Stimulated activated CD8-positive, alpha-beta memory T cell treated with anti-CD3 and anti-CD28 coated beads, Interleukin-15, amount 100 ng/mL, for 48 hours (primary cell): ENCODE measurements at regions not wholly inside any gene's neighbourhood (a gene's known extent, or its start where the extent isn't known, plus 50 kb on each side); places are given as distances from the start of the nearest gene placed in this dataset.

Source experiments
- DNase-seq, 2 donors: peaks; one replicate each; pipeline ENCODE4 v3.0.0-alpha.2; 2020; ENCODE audit warnings: low read depth in 2 of 2

DNA sequence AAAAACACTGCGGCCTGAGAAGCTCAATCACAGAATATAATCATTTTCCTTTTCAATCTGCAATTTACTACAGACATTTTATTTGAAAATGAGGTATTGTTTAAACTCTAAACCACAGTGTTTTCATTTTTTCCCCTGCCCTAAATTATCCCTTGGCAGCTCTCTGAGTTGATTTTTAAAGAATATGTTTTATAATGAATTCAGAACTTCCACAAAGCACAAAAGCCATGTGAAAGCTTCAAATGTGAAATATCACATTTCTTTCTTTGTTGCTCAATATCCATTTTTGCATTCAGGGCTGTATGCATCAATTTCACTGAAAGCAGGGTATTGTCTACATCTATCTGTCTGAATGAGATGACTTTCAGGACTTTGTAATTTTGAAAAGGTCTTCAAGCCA, 813.6 kb upstream of the ALCAM start:
- no peak for DNase-seq

DNA sequence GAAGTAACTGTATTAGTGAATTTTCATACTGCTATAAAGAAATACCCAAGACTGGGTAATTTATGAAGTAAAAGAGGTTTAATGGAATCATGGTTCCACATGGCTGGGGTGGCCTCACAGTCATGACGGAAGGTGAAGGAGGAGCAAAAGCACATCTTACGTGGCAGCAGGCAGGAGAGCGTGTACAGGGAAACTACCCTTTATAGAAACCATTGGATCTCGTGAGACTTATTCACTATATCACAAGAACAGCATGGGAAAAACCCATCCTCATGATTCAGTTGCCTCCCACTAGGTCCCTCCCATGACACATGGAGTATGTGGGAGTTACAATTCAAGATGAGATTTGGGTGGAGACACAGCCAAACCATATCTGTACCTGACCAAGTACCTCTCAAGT, 812.3 kb upstream of the ALCAM start:
- no peak for DNase-seq

DNA sequence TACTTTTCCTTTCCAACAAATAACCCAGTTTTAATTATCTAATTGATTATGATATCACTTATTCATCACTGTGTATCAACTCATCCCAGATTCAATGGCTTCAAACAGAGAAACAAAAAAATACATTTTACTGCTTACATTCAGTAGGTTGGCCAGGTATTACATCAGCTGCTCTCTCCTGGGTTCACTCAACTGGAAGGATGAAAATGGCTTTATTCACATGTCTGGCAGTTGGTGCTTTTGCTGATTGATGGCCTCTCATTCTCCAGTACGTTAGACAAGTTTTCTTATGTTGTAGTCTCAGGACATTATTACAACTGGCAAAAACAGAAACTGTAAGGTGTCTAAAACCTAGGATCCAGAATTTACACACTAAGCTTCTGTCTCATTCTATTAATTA, 811.0 kb upstream of the ALCAM start:
- no peak for DNase-seq

DNA sequence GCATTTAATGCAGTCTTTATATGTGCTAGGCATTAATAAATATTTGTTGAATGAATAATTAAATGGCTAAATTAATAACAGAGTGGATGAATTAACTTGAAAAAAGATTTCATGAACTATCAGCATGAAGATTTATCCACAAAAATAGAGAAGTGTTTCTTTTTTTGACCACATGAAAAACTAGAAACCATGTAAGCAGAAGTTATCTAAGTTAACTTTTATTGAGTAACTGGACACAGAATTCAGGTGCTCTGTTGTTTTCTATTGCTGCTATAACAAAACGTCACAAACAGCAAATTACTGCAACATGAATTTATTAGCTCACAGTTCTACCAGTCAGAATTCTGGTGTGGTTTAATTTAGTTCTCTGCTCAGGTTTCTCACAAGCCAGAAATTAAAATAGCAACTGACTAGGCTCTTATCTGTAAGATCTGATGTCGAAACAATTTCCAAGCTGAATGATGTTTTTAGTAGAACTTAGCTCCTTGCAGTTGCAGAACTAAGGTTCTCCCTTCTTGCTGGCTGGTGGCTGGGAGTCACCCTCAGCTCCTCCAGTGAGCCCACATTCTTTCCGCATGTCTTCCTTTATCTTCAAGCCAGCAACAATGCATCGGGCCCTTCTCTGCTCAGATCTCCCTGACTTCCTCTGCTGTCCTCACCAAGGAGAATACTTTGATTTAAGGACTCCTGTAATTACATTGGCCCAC, 810.2 kb upstream of the ALCAM start:
- no peak for DNase-seq

DNA sequence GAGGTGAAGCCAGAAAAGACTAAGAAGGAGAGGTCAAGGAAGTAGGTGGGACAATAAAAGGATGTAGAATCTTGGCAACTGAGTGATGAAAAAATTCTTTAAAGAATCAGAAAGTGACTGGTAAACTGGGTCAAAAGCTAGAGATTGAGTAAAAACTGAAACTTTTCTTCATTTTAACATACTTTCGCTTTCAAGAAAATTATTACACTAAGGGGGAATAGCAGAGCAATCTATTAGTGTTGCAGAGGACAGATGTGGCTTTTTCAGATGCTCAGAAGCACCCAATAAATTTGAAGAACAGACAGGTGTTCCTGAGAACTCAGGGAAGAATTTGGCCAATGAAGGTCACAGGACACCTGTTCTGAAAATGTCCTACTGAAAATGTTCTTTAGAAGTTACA, 805.4 kb upstream of the ALCAM start:
- DNase-seq = no peak

DNA sequence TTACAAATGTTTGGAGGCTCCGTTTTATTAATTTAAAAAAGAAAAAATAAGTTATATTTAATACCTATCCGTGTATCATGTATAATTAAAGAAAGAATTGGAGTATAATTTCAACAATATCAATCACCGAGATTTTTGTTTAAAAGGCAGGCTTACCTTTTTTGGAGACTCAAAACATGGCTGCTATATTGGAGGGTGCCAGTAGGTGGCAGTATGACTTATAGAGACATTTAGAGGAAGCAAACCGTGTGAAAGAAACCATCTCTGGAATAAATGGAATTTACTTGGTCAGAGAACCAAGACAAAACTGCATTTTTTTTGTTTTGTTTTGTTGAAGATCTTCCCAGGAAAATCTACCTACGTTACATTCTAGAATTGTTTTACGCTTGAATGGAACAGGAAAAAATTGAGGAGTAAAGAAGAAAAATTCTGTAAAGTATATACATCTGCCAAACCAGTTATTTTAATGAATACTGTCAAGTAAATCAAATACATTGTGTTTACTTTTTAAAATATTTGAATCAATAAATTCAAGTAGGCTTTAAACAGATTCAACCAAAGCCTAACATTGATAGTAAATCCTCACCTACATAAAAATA, 802.6 kb upstream of the ALCAM start:
- DNase-seq = peak; percentile 5 to 31

DNA sequence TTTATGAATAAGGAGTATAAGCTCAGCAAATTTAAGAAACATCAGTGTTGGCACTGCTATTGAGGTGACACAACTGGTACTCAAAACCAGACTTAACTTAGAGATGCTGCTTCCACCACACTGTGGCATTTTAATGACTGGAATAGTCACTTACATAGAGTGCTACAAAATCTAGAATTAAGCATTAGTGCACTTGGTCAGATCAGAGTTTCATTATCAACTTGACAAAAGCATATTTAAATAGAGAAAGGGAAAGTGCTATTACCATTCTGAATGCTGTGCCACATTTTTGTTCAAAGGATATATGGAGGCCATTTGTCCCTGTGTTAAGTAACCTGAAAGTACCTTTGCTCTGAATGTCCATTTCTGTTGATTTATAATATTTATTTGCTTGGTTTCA, 800.7 kb upstream of the ALCAM start:
- no peak for DNase-seq

DNA sequence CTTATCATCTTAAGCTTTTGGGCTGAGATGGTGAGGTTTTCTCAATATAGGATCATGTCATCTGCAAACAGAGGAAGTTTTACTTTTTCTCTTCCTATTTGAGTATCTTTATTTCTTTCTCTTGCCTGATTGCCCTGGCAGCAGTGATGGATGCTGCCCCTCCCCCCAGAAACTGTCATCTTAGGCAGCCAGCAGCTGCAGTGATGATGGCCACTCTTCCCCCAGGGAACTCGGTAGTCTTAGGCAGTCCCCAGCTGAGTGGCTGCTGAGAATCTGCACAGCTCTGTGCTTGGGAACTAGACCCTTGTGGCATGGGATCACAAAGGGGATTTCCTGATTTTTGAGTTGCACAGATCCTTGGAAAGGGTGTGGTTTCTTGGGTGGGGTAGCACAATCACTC, 791.1 kb upstream of the ALCAM start:
- no peak for DNase-seq

DNA sequence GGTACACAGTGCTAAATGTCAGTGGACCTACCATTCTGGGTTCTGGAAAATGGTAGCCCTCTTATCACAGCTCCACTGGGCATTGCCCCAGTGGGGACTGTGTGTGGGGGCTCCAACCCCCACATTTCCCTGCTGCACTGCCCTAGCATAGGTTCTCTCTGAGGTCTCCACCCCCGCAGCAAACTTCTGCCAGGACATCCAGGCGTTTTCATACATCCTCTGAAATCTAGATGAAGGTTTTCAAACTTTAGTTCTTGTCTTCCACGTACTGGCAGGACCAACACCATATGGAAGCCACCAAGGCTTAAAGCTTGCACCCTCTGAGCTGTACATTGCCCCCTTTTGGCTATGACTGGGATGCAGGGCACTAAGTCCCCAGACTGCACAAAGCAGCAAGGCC, 788.2 kb upstream of the ALCAM start:
- DNase-seq = no peak

DNA sequence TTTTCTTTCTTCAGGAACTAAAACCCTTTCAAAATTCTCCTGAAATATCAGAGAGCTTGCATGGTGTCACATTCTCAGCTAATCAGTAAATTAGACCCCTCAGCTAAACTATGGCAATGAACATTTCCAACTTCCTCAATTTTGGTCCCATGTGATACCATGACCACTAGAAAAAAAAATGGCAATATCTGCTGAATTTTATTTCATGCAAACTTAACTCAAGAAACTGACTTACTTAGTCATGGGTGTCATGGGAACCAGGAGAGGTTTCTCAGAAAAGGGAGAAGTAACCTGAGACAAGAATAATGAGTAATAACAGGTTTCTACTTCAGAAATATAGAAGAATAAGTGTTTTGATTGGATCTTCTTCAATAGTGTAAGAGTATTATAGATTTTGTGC, 784.6 kb upstream of the ALCAM start:
- DNase-seq = no peak

DNA sequence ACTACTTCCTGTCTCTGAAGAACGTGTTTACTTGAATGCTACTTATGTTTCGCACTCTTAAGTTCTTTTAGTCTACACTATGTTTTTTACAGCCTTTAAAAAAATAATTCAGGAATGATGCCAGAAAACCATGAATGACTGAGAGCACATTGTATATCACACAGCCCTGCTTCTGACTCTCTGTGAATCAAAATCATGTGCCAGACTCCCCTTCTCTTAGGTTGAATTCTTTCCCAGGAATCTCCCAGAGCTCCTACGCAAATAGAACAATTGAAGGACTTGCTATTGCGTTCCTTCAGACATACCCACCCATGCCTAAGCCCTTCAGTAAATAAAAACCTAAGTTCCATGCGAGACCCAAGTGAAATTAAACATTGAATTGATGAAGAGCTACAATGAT, 782.0 kb upstream of the ALCAM start:
- DNase-seq = no peak

DNA sequence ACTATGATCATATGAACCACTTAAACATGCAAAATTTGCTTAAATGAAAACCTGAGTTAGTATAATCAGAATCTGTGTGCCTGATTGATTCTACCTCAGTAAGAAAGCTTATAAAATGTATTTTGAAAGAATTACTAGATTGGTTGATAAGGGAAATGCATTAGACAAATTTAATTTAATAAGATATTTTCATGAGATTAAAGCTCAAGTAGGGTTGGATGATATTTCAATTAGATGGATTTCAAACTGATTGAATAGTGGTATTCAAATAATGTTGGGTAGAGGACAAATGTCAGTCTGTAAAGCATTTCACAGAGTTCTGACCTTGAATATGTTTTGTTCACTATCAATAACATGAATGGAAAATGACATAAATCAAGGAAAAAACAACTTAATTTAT, 780.4 kb upstream of the ALCAM start:
- no peak for DNase-seq

DNA sequence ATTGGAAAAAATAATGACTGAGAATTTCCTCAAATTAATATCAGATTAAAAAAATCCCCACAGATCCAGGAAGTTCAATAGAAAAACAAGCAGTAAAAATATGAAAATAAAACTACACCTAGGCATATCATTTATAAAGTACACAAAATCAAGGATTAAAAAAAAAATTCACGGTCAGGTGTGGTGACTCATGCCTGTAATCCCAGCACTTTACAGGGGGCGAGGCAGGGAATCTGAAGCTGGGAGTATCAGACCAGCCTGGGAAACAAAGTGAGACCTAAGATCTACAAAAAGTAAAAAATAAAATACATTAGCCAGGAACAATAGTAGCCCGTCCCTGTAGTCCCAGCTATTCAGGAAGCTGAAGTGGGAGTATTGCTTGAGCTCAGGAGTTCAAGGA, 778.3 kb upstream of the ALCAM start:
- no peak for DNase-seq

DNA sequence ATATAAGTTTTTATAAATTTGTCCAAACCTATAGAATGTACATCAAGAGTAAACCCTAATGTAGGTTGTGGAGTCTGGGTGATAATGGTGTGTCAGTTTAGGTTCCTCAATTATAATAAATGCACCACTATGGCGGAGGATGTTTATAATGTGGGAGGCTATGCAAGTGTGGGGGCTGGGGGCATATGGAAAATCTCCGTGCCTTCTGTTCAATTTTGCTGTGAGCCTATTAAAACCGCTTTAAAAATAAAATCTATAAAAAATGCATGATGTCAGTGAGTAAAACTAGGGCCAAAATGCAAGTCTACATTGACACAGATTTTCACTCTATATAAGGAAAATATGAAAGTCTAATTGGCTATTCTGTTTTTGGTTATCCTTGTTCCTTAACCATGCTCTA, 774.9 kb upstream of the ALCAM start:
- DNase-seq = no peak

DNA sequence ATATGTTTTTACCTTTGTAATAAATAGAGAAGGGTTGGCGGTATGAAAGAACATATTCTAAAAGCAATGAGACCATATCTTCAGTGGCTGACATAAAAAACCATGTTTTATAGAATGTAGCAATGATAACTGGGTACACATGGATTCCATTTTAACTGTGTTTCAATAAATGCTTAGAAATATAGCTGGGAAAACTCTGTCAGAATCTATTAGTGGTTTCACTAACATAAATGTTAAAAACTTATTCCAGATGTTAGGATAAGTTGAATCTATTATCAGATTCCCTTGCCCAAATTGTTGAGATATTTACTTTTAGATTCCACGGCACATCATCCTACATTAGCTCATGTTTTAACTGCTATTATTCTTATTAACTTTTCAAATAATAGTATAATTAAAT, 772.2 kb upstream of the ALCAM start:
- no peak for DNase-seq

DNA sequence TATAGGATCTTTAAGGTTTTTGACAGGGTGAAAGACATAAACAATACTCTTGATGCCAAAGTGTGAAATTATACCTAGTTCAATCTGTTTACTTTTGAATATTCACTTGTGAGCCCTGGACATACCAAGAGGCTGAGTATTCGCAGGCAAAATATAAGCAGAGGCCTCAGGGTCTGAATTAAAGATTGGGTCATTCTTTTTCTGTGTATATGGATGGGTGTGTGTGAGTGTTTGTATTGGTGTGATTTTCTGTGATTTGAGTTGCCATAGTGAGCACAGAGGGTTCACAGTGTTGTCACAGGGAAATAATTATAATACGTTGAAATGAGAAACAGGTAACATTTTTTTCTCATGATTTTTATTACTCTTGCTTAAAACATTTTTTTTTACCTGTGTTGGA, 770.7 kb upstream of the ALCAM start:
- DNase-seq = no peak

DNA sequence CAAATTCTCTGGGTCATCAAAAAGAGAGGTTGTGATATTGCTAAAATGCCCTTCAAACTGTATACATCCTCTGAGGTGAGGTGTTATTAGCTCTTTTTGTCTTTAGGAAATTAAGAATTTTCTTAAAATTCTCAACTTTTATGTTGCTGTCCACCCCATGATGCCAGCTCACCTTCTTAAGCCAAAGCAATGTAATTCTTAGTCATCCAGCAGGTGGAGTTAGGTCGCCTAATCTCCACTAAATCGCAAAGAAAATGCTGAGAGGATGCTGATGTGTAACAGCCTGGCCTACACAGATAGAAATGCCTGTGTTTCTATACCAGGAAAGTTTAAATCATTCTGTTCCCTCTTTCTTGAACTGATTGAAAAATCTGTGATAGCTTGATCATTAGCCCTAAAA, 770.2 kb upstream of the ALCAM start:
- DNase-seq = no peak

DNA sequence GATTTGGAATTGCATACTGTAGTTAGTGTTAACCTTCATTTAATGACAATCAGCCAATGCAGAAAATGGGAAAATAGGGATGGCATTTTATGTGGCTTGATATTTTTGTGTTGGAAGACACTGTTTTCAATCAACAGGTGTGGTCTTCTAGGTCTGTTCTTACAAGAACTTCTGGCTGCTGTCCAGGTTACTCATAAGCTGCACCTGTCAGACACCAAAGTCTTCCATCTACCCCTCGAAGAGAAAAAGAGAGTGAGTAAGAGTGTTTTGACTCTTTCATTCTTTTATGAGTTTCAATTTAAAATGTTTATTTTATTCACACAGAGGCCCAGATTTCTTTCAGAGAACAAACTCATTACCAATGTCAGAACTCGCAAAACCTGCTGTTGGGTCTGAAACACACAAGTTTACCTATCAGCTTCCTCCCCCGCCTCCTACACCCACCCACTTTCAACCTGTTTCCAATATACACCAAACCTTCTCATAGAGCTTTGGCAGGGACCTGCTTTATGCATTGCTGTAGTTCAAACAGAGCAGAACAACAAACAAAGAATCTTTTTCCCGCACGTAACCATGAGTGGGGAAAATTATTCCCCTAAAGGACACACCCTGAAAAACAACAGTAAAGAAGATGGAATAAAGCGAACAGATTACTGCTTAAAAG, 767.7 kb upstream of the ALCAM start:
- no peak for DNase-seq

DNA sequence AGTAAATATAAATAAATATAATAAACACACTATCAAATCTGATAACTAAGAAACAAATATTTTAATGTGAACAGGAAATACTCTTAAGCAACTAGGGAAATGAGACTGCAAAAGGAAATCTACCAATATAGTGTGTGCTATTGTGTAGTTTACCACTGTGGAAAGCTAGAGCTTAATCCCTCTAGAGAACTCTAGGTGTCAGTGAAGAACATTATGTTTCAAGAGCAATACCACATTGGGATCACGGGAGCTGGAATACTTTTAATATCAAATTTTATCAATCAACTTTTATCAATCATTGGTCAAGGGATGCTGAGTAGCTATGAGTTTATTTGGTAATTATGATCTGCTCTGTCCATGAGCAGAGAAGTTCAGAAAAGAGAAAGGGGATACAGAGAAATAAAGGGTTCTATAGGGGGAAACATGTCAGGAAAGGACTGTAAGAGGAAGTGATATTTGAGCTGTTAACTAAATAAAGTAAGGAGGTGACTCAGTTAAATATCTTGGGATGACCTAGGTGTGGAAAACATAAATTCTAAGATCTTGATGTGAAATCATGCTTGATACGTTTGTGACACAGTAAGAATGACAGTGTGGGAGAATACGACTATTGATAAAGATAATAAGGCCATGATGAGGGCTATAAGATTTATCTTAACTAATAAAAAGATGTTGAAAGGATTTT, 762.2 kb upstream of the ALCAM start:
- no peak for DNase-seq

DNA sequence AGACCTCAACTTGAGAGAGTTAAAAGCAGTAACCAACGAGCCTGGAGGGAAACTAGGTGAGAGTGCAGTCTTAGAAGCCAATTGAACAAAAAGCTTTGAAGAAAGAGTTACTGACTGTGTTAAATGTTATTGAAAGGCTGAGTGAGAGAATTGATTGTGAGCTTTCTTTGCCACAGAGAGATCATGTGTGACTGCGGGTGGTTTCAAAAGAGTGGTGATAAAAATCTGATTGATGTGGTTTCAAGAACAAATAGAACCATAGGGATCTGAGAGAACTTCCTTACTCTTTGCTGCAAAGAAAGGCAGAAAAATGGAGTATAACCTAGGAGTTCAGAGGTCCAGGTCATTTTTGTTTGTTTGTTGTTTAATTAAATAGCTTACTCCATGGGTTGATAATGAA, 759.9 kb upstream of the ALCAM start:
- no peak for DNase-seq

DNA sequence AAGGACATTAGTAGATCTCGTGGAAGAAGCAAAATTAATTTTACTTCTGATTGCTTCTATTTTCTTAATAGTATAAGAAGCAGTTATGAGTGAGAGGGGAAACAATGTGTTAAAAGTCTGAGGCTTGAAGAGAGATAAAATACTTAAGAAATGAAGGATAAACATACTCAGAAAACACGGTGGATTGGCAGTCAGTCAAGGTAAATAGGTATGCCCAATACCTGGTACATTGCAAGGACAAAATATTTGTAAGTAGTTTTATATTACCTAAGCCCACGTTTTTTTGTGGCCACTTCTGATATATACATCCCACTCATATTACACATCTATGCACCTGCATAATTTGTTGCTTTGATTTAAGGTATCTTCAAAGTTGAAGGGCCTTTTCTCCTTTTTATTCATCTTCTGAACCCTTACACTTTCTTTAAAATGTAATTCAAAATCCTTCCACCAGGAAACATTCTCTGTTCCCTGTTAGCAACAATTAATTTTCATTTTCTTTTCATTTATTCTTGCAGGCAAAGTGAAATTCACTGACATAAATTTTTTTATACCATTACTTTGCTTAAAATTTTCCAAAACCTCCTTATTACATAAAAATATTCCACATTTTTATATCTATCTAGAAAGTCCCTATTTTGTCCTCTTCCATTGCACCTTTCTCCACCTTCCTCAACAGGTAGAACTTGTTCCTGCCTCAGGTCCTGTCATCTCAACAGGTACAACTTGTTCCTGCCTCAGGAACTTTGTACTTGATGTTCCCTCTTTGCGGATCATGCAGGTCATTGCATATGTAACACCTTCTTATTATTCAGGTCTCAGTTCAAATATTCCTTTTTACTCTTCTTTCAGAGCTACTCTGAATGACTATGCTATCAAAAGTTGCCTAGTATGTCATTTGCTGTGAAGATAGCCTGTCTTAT, 755.7 kb upstream of the ALCAM start:
- no peak for DNase-seq

DNA sequence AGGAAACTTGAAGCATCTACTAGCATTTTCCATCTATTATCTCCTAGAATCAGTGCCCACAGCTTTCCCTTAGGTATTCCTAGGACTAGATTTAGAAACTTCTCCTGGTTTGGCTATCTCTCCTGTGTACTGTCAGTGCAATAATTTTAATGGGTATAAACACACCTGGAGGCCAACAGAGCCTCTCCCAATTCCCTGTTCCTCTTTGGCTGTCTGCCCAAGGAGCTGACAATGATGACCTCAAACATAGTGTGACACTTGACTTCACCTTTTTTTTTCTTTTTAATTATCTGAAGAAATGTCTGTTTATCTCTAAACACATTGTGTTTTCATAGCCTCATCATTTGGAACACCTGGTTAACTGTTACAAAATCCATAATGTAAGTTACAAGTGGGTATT, 754.5 kb upstream of the ALCAM start:
- DNase-seq = no peak
